ENCODE measurements at regions not wholly inside any gene's neighbourhood (a gene's known extent, or its start where the extent isn't known, plus 50 kb on each side); places are given as distances from the start of the nearest gene placed in this dataset.
"Not testable (repeated sequence)": the region's sequence is repeated elsewhere in the genome, so short reads cannot be mapped to it uniquely, and the experiment has no call there.

DNA sequence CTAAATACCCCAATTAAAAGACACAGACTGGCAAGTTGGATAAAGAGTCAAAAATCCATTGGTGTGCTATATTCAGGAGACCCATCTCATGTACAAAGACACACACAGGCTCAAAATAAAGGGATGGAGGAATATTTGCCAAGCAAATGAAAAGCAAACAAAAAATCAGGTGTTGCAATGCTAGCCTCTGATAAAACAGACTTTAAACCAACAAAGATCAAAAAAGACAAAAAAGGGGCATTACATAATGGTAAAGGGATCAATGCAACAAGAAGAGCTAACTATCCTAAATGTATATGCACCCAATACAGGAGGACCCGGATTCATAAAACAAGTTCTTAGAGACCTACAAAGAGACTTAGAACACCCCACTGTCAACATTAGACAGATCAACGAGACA, 177.4 kb downstream of the RAMP3 start:
- TF ChIP-seq CTCF (conservative IDR thresholded peaks at IDR 0.05; ENCODE audit: low read length); EZH2phosphoT487 (IDR thresholded peaks at IDR 0.05; ENCODE audit: borderline replicate concordance): not testable (repeated sequence)
